ENCODE measurements at regions not wholly inside any gene's neighbourhood (a gene's known extent, or its start where the extent isn't known, plus 50 kb on each side); places are given as distances from the start of the nearest gene placed in this dataset.

- no peaks in the 10 kb centered on the region for H3K36me3 ChIP-seq (ENCODE audit: control insufficient read depth in 4 of 4, insufficient read depth in 3 of 4, low read depth in 1 of 4, low read length in 3 of 4)
- 71% methylated on average over 3 of the region's 3 CpGs for WGBS
- DNase-seq (ENCODE audit: low spot score): no peak
- H3K9ac ChIP-seq (ENCODE audit: low read depth in 1 of 2, low read length in 2 of 2): no peak overlapping the region
- no peaks in the 10 kb centered on the region for H3K4me1 ChIP-seq (ENCODE audit: control insufficient read depth in 4 of 4, insufficient read depth in 4 of 4, low read length in 3 of 4)
- TF ChIP-seq FOXA2 (IDR thresholded peaks at IDR 0.05) (no peak), RXRA (IDR thresholded peaks at IDR 0.05) (no peak), REST (IDR thresholded peaks at IDR 0.05) (no peak), NR2F2 (IDR thresholded peaks at IDR 0.05) (no peak), HNF4G (IDR thresholded peaks at IDR 0.05) (no peak), EGR1 (IDR thresholded peaks at IDR 0.05; ENCODE audit: low read depth in 2 of 2) (no peak), ATF3 (IDR thresholded peaks at IDR 0.05) (no peak), MAX (IDR thresholded peaks at IDR 0.05) (no peak), TAF1 (conservative IDR thresholded peaks at IDR 0.05) (no peak), ZBTB33 (IDR thresholded peaks at IDR 0.05) (no peak), HNF4A (conservative IDR thresholded peaks at IDR 0.05) (no peak), JUND (IDR thresholded peaks at IDR 0.05) (no peak), CTCF (IDR thresholded peaks at IDR 0.05; ENCODE audit: low read depth, low read length, missing input control) (no peak), RAD21 (IDR thresholded peaks at IDR 0.05) (no peak), YY1 (IDR thresholded peaks at IDR 0.05) (no peak), FOXA1 (IDR thresholded peaks at IDR 0.05) (no peak), GABPA (IDR thresholded peaks at IDR 0.05 in 1 of 2, conservative IDR thresholded peaks at IDR 0.05 in 1 of 2) (no peak)
- H3K27ac ChIP-seq (ENCODE audit: low read depth in 1 of 2, low read length in 2 of 2): no peak overlapping the region
- no peak overlapping the region for H3K4me3 ChIP-seq (ENCODE audit: low read depth in 1 of 3, low read length in 3 of 3)
- no peaks in the 10 kb centered on the region for H3K9me3 ChIP-seq (ENCODE audit: control insufficient read depth in 4 of 4, low read length in 3 of 4)
- no peaks in the 10 kb centered on the region for H3K27me3 ChIP-seq (ENCODE audit: control insufficient read depth in 4 of 4, insufficient read depth in 4 of 4, low read length in 3 of 4)
Measured at GRCh38 chr4:110753466-110753865, 130.6 kb upstream of the PITX2 start.

- Histone ChIP-seq H3K27me3 (ENCODE audit: control insufficient read depth in 4 of 4, insufficient read depth in 4 of 4, low read length in 3 of 4) (no peaks in the 10 kb centered on the region), H3K9ac (ENCODE audit: low read depth in 1 of 2, low read length in 2 of 2) (no peak overlapping the region), H3K27ac (ENCODE audit: low read depth in 1 of 2, low read length in 2 of 2) (no peak overlapping the region), H3K4me3 (ENCODE audit: low read depth in 1 of 3, low read length in 3 of 3) (no peak overlapping the region), H3K36me3 (ENCODE audit: control insufficient read depth in 4 of 4, insufficient read depth in 3 of 4, low read depth in 1 of 4, low read length in 3 of 4) (no peaks in the 10 kb centered on the region), H3K9me3 (ENCODE audit: control insufficient read depth in 4 of 4, low read length in 3 of 4) (no peaks in the 10 kb centered on the region), H3K4me1 (ENCODE audit: control insufficient read depth in 4 of 4, insufficient read depth in 4 of 4, low read length in 3 of 4) (no peaks in the 10 kb centered on the region)
- no peak for TF ChIP-seq GABPA (IDR thresholded peaks at IDR 0.05 in 1 of 2, conservative IDR thresholded peaks at IDR 0.05 in 1 of 2)
- no peak for TF ChIP-seq EGR1 (IDR thresholded peaks at IDR 0.05; ENCODE audit: low read depth in 2 of 2)
- no peak for TF ChIP-seq JUND (IDR thresholded peaks at IDR 0.05)
- WGBS: 84% methylated on average over 2 of the region's 2 CpGs
- DNase-seq (ENCODE audit: low spot score): no peak
Measured at GRCh38 chr4:110754716-110755115, 131.8 kb upstream of the PITX2 start.

Measured in liver (tissue), 8 donors.